ENCODE measurements at regions not wholly inside any gene's neighbourhood (a gene's known extent, or its start where the extent isn't known, plus 50 kb on each side); places are given as distances from the start of the nearest gene placed in this dataset.
"Not testable (repeated sequence)": the region's sequence is repeated elsewhere in the genome, so short reads cannot be mapped to it uniquely, and the experiment has no call there.

- no peak for DNase-seq (ENCODE audit: low read depth in 2 of 2)
Observed at GRCh38 chr3:105976196-105976595, 107.4 kb upstream of the CBLB start.

DNA sequence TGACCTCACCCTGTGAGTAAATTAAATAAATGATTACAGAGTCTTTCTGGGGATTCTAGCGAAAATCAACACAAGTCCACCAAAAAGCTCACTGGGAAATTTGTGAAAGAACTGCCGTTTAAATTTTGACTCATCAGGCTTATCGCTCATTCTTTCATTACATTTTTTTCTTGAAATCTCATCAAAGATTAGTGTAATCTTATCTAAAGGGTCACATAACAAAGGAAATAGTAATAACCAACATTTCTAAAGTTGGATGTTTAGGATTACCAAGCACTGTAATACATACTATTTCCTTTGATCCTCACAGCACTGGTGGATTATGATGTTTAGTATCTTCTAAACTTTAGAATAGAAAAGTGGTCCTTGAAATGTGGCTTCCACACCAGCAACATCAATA, 111.1 kb upstream of the CBLB start:
- no peak for DNase-seq (ENCODE audit: low read depth in 2 of 2)

DNA sequence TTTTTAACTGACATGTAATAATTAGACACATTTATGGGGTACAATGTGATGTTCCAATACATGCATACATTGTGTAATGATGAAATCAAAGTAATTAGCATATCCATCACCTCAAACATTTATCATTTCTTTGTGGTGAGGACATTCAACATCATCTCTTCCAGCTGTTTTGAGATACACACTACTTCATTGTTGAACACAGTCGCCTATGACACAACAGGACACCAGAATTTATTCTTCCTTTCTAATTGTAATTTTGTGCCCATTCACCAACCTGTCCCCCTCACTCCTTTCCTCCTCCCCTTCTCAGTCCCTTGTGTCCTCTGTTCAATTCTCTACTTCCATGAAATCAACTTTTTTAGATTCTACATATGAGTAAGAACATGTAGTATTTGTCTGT, 113.4 kb upstream of the CBLB start:
- no peak for DNase-seq (ENCODE audit: low read depth in 2 of 2)

DNA sequence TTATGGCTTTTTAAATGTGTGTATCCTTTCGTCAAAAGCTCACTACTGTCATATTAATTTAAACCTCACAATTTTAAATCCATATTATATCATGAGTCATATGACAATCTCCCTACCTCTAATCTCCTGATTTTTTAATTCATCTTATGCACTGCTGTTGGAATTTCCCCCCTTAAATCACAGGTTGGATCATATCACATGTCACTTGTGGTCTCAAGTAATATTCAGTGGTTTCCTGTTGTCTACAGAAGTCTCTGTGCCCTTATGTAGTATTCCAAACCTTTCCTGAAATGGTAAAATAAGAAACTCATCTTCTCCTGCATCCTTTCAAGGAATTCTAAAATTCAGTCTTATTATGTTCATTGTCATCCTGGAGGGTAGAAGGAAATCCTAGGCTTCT, 116.0 kb upstream of the CBLB start:
- no peak for DNase-seq (ENCODE audit: low read depth in 2 of 2)

- not testable (repeated sequence) for DNase-seq (ENCODE audit: low read depth in 2 of 2)
Observed at GRCh38 chr3:105986343-105986742, 117.5 kb upstream of the CBLB start.

- no peak for DNase-seq (ENCODE audit: low read depth in 2 of 2)
Observed at GRCh38 chr3:105987809-105988208, 119.0 kb upstream of the CBLB start.

DNA sequence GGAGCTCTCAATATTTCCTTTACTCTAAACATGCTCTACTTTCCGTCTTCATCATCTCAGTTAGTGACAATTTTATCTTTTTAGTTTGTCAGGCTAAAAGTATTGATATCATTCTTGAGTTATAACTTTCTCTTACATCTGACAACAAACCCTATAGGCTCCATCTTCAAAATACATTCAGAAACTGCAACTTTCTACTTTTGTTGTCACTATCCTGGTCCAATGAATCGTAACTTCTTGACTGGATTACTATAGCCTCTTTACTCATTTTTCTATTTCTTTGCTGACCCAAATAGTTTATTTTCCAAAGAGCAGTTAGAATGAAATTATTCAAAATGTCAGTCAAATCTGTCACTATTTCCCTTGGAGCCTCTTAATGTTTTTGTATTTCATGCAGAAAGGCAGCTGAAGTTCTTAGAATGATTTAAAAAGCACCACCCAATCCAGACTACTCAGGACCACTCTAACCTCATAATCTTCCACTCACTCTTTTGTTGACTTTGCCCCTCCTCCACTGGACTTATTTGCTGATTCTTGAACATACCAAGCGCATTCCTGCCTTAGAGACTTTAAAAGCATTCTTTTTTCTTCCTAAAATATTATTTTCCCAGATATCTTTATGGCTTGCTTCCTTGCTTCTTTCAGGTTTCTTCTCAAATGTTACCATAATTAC, 119.9 kb upstream of the CBLB start:
- DNase-seq (ENCODE audit: low read depth in 2 of 2), result no peak

- no peak for DNase-seq (ENCODE audit: low read depth in 2 of 2)
Observed at GRCh38 chr3:105996781-105997180, 128.0 kb upstream of the CBLB start.

DNA sequence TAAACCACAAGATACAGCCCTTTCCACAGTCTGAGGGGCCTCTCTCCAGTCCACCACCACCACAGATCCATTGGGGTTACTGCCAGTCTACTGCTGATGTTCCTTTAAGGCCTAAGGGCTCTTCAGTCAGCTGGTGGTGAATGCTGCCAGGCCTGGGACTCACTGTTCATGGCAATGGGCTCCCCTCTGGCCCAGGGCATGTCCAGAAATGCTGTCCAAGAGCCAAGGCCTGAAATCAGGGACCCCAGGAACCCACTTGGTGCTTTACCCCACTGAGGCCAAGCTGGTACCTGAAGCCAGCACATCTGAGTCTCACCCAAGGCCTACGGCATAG, 128.6 kb upstream of the CBLB start:
- DNase-seq (ENCODE audit: low read depth in 2 of 2), result no peak

GRCh38 chr3:105997800-105998526, 129.2 kb upstream of the CBLB start:
- DNase-seq (ENCODE audit: low read depth in 2 of 2), result no peak

DNA sequence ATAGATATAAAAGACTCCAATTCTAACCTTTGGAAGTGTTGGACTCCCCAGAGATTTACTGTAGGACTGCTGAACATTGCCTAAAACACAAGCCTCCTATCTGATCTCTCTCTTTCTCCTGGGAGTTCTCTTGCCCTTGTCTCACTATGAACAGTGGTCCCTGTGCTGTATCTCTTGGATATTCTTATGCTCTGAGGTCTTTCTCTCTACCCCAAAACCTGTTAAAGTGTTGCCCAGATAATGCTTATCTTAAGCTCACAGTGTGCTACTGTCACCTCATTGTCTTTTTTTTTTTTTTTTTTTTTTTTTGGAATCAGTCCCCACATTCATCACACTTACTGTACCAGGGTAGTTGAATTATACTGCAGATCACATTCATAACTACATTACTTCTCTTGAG, 131.0 kb upstream of the CBLB start:
- no peak for DNase-seq (ENCODE audit: low read depth in 2 of 2)

- DNase-seq (ENCODE audit: low read depth in 2 of 2), result no peak
Observed at GRCh38 chr3:106001923-106002322, 133.1 kb upstream of the CBLB start.

DNA sequence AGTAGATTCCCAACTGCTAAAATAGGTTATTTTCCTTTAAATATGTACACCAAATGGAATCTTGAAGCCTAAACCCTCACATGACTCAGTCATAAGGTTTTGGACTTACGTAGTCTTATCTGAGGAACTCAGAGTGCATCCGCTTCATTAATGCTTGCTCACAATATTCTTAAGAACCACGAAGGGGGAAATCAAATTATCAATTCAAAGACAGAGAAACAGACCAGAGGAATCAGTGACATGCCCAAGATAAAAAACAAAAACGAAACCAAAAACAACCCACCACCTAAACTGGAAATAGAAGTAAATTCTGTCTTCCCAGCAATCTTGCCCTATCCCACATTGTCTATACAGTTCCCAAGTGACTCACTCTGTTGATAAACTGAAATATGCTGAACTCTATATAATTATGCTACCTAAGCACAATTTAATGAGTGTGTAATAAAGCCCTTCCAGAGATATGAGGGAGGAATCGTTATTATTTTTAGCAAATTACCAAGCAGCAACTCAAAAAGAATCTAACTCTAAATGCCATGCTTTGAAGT, 135.4 kb upstream of the CBLB start:
- DNase-seq (ENCODE audit: low read depth in 2 of 2), result no peak

GRCh38 chr3:106004826-106005225, 136.0 kb upstream of the CBLB start:
- no peak for DNase-seq (ENCODE audit: low read depth in 2 of 2)

- no peak for DNase-seq (ENCODE audit: low read depth in 2 of 2)
Observed at GRCh38 chr3:106006001-106006400, 137.2 kb upstream of the CBLB start.

GRCh38 chr3:106006571-106006970, 137.8 kb upstream of the CBLB start:
- no peak for DNase-seq (ENCODE audit: low read depth in 2 of 2)

DNA sequence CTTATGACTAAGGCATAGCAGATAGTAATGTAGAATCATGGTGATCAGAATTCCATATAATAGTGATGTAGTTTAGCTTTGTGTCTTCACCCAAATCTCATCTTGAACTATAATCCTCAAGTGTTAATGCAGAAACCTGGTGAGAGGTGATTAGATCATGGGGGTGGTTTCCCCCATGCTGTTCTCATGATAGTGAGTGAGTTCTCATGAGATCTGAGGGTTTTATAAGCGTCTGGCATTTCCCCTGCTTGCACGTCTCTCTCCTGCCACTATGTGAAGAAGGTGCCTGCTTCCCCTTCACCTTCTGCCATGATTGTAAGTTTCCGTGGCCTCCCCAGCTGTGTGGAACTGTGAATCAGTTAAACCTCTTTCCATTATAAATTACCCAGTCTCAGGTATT, 138.7 kb upstream of the CBLB start:
- DNase-seq (ENCODE audit: low read depth in 2 of 2), result no peak

GRCh38 chr3:106008766-106009165, 140.0 kb upstream of the CBLB start:
- no peak for DNase-seq (ENCODE audit: low read depth in 2 of 2)

- no peak for DNase-seq (ENCODE audit: low read depth in 2 of 2)
Observed at GRCh38 chr3:106010829-106011228, 142.0 kb upstream of the CBLB start.

DNA sequence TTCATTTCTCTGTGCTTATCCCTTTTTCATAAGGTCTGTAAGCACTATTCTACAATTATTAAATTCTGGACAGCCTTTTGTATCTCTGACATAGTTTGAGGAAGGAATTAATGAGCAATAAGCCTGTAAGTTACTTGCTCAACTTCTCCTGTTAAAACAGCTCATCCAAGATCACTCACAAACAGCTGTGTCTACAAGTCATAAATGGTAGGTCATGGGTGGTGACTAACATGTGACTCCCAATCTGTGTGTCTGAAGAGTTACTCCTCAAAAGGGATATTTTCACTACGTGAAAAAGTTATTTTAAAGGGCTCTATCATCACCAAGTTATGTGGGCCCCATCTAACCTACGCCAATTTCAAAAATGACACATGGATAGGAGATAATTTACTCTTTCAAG, 145.2 kb upstream of the CBLB start:
- no peak for DNase-seq (ENCODE audit: low read depth in 2 of 2)

GRCh38 chr3:106014518-106014917, 145.7 kb upstream of the CBLB start:
- DNase-seq (ENCODE audit: low read depth in 2 of 2), result no peak

DNA sequence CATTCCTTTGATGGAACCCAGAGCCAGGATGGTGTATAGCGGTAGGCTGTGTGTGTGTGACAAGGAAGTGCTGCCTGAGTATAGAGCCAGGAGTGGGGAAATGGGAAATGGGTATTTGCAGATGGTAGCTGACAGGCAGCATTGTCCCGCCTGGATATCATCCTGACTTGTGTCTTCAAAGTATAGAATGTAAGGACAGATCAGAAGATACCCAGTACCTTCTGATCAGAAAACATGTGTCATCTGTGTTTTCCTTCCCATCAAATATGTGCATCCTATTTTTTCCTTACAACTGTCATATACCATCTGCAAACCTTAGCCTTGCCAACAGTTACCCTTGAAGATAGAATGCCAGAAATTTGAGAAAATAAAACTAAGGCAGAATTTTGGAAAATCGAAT, 146.2 kb upstream of the CBLB start:
- no peak for DNase-seq (ENCODE audit: low read depth in 2 of 2)

DNA sequence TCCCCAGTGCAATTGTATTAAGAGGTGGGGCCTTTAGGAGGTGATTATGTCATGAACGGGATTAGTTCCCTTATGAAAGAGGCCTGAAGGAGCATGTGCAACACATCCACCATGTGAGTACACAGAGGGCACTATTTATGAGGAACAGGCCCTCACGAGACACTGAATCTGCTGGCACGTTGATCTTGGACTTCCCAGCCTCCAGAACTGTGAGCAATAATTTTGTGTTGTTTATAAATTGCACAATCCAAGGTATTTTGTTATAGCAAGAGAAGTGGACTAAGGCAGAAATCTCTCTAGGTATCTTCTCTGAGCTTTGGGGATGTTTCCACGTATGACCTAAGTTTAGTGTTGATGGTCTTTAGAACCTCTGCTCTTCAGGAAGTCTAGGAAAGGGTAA, 149.3 kb upstream of the CBLB start:
- DNase-seq (ENCODE audit: low read depth in 2 of 2), result no peak
